Activated naive CD4-positive, alpha-beta T cell treated with anti-CD3 and anti-CD28 coated beads, Interleukin-2, amount 50 U/mL, for 24 hours (primary cell): ENCODE measurements at regions not wholly inside any gene's neighbourhood (a gene's known extent, or its start where the extent isn't known, plus 50 kb on each side); places are given as distances from the start of the nearest gene placed in this dataset.

Experiments
- H3K27ac Mint-ChIP-seq: one replicate; pipeline ENCODE4 v1.8.0; 2021; ENCODE audit warnings: mild to moderate bottlenecking, mixed read lengths
- H3K27me3 Mint-ChIP-seq: one replicate; pipeline ENCODE4 v1.8.0; 2021; ENCODE audit warnings: mixed read lengths
- H3K36me3 Mint-ChIP-seq: one replicate; pipeline ENCODE4 v1.8.0; 2021; ENCODE audit warnings: mixed read lengths
- H3K4me1 Mint-ChIP-seq: one replicate; pipeline ENCODE4 v1.8.0; 2021; ENCODE audit warnings: mixed read lengths
- H3K4me3 Mint-ChIP-seq: one replicate; pipeline ENCODE4 v1.8.0; 2021; ENCODE audit warnings: mild to moderate bottlenecking, mixed read lengths
- H3K9me3 Mint-ChIP-seq: one replicate; pipeline ENCODE4 v1.8.0; 2021; ENCODE audit warnings: mixed read lengths

DNA sequence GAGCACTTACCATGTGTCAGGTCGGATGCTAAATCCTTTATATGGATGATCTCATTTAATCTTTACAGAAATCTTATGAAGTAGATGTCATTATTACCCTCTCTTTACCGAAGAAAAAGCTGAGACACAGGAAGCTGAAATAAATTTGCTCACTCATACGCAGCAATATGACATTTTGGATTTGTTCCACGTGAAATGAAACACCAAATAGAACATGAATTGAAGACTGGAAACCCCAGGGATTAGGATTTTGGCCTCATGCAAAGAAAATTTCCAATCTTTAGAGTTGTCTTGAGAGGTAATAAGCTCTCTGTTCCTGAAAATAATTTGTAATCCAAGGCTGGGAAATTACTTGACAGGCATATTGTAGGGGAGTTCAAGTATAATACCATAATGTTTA, 354.4 kb upstream of the CLNK start:
- no peak overlapping the region for H3K4me3 Mint-ChIP-seq
- H3K9me3 Mint-ChIP-seq, result no peaks in the 10 kb centered on the region

DNA sequence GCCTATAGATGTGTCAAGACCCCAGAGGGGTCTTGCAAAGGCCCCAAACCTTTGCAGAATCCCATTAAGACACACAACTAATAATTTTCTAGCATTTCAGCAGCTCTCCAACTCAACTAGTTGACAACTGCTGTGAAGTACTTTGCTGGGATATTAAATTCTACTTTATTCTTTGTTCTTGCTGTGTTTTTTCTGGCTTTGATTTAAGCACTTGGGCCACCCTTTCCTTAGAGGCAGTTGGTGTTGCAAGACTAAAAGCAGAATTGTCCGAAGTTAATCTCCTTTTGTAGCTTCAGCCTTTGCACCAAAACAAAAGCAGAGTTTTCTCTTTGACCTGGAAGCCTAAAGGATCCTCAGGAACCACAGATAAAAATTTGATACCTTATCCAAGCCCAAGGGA, 353.1 kb upstream of the CLNK start:
- Mint-ChIP-seq H3K4me1 (no peaks in the 10 kb centered on the region), H3K27ac (no peak overlapping the region), H3K36me3 (no peaks in the 10 kb centered on the region), H3K27me3 (no peaks in the 10 kb centered on the region), H3K9me3 (no peaks in the 10 kb centered on the region), H3K4me3 (no peak overlapping the region)

More for the DNA sequence above, 354.4 kb upstream of the CLNK start:
- Mint-ChIP-seq H3K36me3 (no peaks in the 10 kb centered on the region), H3K27ac (no peak overlapping the region), H3K27me3 (no peaks in the 10 kb centered on the region), H3K4me1 (no peaks in the 10 kb centered on the region)

DNA sequence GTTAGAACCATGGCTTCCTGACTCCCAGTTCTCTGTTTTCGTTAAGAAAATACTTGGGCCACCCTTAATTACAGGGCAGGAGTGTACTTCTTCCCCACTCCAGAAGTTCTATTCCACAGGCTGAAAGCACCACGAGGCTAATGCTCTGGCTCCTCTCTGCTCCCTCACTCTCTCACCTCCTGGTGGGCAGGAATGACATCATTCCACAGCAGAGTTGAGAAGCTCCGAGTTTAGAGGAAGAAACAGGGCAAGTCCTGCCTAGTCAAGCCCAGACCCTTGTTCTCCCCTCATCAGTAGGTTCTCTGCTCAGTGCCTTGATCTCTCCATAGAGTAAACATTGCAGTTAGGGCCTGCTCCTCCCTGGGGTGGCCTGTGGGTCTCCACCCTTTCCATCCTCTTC, 343.8 kb upstream of the CLNK start:
- peaks cover 9% of the 10 kb centered on the region for H3K9me3 Mint-ChIP-seq
- no peaks in the 10 kb centered on the region for H3K36me3 Mint-ChIP-seq
- no peaks in the 10 kb centered on the region for H3K4me1 Mint-ChIP-seq
- H3K4me3 Mint-ChIP-seq, result no peak overlapping the region
- H3K27ac Mint-ChIP-seq, result no peak overlapping the region
- H3K27me3 Mint-ChIP-seq, result peaks cover under 1% of the 10 kb centered on the region

DNA sequence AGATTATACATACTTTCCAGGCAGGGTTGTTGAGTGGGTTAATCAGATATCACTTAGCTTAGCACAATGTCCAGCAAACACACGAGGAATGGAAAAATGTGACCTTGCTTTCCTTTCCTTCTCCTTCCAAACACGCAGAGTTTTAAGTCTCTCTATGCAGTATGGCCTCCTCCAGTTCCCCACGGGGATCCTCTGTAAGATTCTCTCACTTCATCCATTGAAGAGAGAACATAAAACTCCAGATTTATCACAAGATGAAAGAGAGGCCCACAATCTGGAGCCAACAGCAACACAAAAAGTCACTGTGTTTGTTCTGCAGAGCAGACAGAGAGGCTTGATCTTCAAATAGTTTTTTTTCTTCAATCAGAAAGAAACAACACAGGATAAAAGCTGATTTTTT, 336.8 kb upstream of the CLNK start:
- Mint-ChIP-seq H3K9me3 (peaks cover 6% of the 10 kb centered on the region), H3K27me3 (peaks cover 2% of the 10 kb centered on the region), H3K36me3 (no peaks in the 10 kb centered on the region), H3K4me3 (no peak overlapping the region), H3K4me1 (no peaks in the 10 kb centered on the region), H3K27ac (no peak overlapping the region)

DNA sequence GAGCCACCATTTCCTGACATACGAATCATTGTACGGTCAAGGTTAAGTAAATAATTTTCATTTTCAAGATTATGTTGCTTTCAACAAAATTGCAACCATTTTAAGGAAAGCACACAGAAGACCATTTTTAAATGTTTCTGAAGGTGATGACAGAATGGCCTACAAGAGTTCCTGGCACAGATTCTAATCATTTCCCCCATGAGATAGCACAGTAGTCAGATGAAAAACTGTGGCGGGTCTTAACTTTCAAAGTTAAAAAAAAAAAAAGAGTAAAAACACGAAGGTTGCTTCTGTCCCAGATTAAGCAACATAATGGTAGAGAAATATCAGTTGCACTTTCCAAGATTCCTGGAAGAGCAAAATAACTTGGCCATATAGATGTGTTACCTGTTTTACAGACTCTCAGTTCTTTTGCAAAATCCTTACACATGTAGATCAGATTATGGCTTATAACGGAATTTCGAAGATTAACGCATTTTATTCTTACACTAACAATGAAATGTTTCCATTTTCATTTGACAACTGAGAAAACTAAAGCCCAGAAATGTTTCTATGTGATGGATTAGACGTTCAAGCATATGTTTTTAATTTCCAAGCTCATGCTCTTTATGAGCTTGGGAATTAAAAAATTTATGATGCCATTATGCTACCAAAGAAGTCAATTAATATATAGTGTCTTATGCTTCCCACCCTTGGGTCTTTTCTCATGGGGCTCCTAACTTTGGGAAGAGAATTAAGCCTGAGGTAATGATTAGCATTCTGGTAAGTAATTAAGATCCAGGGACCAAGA, 335.1 kb upstream of the CLNK start:
- Mint-ChIP-seq H3K36me3 (no peaks in the 10 kb centered on the region), H3K9me3 (peaks cover 6% of the 10 kb centered on the region), H3K4me1 (no peaks in the 10 kb centered on the region), H3K27ac (no peak overlapping the region), H3K27me3 (peaks cover 2% of the 10 kb centered on the region), H3K4me3 (no peak overlapping the region)

- no peaks in the 10 kb centered on the region for H3K9me3 Mint-ChIP-seq
- H3K27ac Mint-ChIP-seq, result no peak overlapping the region
- no peaks in the 10 kb centered on the region for H3K27me3 Mint-ChIP-seq
- no peak overlapping the region for H3K4me3 Mint-ChIP-seq
- H3K4me1 Mint-ChIP-seq, result no peaks in the 10 kb centered on the region
- H3K36me3 Mint-ChIP-seq, result no peaks in the 10 kb centered on the region
These were observed 329.6 kb upstream of the CLNK start for GRCh38 chr4:11014199-11014598.

DNA sequence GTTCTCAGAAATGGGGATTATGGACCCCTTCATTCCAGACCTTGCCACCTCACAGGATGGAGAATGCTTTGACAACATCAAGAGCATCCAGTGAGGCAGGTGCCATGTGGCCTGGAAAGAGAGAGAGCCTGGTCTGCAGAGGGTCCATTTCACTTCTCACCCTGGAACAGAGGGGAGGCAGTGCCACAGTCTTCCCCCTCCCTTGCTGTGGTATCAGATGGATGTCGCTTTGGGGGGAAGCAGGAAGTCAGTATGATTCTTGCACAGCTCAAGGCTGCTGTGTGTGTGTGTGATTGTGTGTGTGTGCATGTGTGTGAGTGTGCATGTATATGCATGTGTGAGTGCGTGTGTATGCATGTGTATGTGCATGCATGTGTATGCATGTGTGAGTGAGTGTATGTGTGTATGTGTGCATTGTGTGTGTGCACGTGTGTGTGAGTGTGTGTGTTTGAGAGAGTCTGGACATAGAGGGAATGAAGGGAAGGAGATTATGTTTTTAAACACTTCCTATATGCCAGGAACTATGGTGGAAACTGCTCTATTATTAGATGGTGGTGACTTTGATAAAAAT, 328.6 kb upstream of the CLNK start:
- Mint-ChIP-seq H3K27ac (no peak overlapping the region), H3K36me3 (no peaks in the 10 kb centered on the region), H3K4me1 (no peaks in the 10 kb centered on the region), H3K9me3 (no peaks in the 10 kb centered on the region), H3K4me3 (no peak overlapping the region), H3K27me3 (no peaks in the 10 kb centered on the region)

DNA sequence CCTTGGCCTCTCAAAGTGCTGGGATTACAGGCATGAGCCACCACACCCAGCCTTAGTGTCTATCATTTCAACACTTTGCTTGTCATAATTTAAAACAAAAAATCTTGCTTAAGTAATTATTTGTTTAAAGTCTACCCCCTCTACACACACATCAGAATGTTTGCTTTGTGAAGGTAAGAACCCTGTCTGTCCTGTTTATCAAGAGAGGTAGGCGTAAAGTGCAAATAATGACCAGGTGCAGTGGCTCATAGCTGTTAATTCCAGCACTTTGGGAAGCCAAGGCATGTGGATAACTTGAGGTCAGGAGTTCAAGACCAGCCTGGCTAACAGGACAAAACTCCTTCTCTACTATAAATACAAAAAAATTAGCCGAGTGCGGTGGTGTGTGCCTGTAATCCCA, 326.7 kb upstream of the CLNK start:
- no peaks in the 10 kb centered on the region for H3K9me3 Mint-ChIP-seq
- H3K27me3 Mint-ChIP-seq, result no peaks in the 10 kb centered on the region
- no peak overlapping the region for H3K4me3 Mint-ChIP-seq
- no peaks in the 10 kb centered on the region for H3K4me1 Mint-ChIP-seq
- H3K27ac Mint-ChIP-seq, result no peak overlapping the region
- H3K36me3 Mint-ChIP-seq, result no peaks in the 10 kb centered on the region

GRCh38 chr4:11010624-11011023, 326.1 kb upstream of the CLNK start:
- H3K4me1 Mint-ChIP-seq, result no peaks in the 10 kb centered on the region
- no peaks in the 10 kb centered on the region for H3K27me3 Mint-ChIP-seq
- H3K4me3 Mint-ChIP-seq, result no peak overlapping the region
- no peaks in the 10 kb centered on the region for H3K36me3 Mint-ChIP-seq
- H3K9me3 Mint-ChIP-seq, result no peaks in the 10 kb centered on the region
- no peak overlapping the region for H3K27ac Mint-ChIP-seq

DNA sequence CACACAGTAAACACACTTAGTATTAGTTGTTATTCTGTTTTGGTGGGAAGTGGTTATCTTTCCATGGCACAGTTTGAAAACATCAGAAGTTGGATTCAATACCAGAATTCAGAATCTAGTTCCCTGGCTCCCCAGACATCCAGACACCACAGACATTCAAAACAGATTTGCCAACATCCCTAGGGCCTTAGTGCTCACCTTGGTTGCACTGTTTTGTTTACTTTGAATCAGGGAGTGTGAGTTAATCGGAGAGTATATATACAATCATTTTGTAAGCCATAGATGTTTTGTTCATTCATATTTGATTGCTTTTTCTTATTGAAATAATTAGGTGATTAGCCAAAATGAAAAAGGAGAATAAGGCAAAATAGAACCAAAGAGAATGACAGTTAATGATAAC, 324.7 kb upstream of the CLNK start:
- no peak overlapping the region for H3K4me3 Mint-ChIP-seq

DNA sequence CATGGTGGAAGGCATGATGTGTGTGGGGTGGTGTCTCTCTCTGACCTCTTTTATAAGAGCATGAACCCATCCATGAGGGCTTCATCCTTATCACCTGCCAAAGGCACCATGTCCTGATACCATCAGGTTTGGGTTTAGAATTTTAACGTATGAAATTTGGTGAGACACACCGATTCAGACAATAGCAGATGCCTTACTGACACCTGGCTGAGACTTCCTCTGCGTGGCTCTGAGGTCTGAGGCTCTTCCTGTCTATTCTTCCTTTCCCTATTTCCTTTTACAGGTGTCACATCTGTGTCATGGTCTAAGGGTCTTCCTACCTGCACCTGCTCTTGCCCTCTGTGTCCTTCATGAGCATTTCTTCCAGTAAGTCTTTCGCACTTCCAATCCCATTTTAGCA, 320.7 kb upstream of the CLNK start:
- no peaks in the 10 kb centered on the region for H3K27me3 Mint-ChIP-seq
- H3K27ac Mint-ChIP-seq, result no peak overlapping the region
- H3K36me3 Mint-ChIP-seq, result no peaks in the 10 kb centered on the region
- no peaks in the 10 kb centered on the region for H3K4me1 Mint-ChIP-seq
- H3K4me3 Mint-ChIP-seq, result no peak overlapping the region
- no peaks in the 10 kb centered on the region for H3K9me3 Mint-ChIP-seq

More for the DNA sequence above, 324.7 kb upstream of the CLNK start:
- Mint-ChIP-seq H3K36me3 (no peaks in the 10 kb centered on the region), H3K27ac (no peak overlapping the region), H3K27me3 (no peaks in the 10 kb centered on the region), H3K4me1 (no peaks in the 10 kb centered on the region), H3K9me3 (no peaks in the 10 kb centered on the region)

GRCh38 chr4:11004818-11005217, 320.2 kb upstream of the CLNK start:
- Mint-ChIP-seq H3K27ac (no peak overlapping the region), H3K4me1 (no peaks in the 10 kb centered on the region), H3K9me3 (no peaks in the 10 kb centered on the region), H3K4me3 (no peak overlapping the region), H3K27me3 (no peaks in the 10 kb centered on the region), H3K36me3 (no peaks in the 10 kb centered on the region)

DNA sequence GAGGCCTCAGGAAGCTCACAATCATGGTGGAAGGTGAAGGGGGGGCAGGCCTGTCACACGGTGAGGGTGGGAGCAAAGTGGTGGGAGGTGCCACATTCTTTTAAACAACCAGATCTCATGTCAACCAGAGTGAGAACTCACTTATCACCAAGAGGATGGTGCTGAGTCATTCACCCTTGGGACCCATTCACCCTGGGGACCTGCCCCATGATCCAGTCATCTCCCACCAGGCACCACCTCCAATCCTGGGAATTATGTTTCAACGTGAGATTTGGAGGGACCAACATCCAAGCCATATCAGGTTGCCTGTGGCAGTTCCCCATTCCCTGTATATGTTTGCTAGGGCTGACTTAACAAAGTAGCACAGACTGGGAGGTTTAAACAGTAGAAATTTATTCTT, 318.4 kb upstream of the CLNK start:
- Mint-ChIP-seq H3K27me3 (no peaks in the 10 kb centered on the region), H3K4me3 (no peak overlapping the region), H3K27ac (no peak overlapping the region), H3K36me3 (no peaks in the 10 kb centered on the region), H3K9me3 (no peaks in the 10 kb centered on the region), H3K4me1 (no peaks in the 10 kb centered on the region)

- H3K4me1 Mint-ChIP-seq, result no peaks in the 10 kb centered on the region
- no peak overlapping the region for H3K27ac Mint-ChIP-seq
- H3K27me3 Mint-ChIP-seq, result no peaks in the 10 kb centered on the region
- H3K4me3 Mint-ChIP-seq, result no peak overlapping the region
- H3K9me3 Mint-ChIP-seq, result no peaks in the 10 kb centered on the region
- no peaks in the 10 kb centered on the region for H3K36me3 Mint-ChIP-seq
These were observed 314.3 kb upstream of the CLNK start for GRCh38 chr4:10998846-10999245.

DNA sequence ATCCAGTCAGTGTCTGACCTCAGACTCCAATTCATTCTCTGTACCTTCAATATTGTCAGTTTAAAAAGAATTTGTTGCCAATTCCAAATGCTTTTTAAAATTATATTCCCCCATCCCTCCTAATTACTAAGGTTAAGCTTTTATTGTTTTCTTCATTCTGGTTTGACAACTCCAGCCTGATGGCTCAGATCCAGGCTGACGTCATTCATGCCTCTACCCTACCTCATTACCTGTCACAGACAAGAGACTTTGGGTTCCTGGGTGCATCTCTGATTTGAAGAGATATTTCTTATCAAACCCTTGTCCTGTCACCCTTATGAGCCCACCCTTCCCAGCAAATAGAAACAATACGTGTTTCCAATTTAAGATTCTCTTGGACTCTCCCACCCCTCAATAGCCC, 300.2 kb upstream of the CLNK start:
- peaks cover 5% of the 10 kb centered on the region for H3K4me1 Mint-ChIP-seq
- no peak overlapping the region for H3K27ac Mint-ChIP-seq
- H3K9me3 Mint-ChIP-seq, result no peaks in the 10 kb centered on the region
- no peaks in the 10 kb centered on the region for H3K36me3 Mint-ChIP-seq
- H3K27me3 Mint-ChIP-seq, result no peaks in the 10 kb centered on the region
- H3K4me3 Mint-ChIP-seq, result no peak overlapping the region

- Mint-ChIP-seq H3K4me1 (peaks cover 5% of the 10 kb centered on the region), H3K36me3 (no peaks in the 10 kb centered on the region), H3K4me3 (no peak overlapping the region), H3K27me3 (no peaks in the 10 kb centered on the region), H3K27ac (no peak overlapping the region), H3K9me3 (no peaks in the 10 kb centered on the region)
These were observed 299.5 kb upstream of the CLNK start for GRCh38 chr4:10983885-10984640.
